Endodermal cell (in vitro differentiated cells): ENCODE measurements at regions not wholly inside any gene's neighbourhood (a gene's known extent, or its start where the extent isn't known, plus 50 kb on each side); places are given as distances from the start of the nearest gene placed in this dataset.

Source experiments
- DNase-seq: peaks from one replicate; pipeline ENCODE4 v3.0.0-alpha.2; 2017
- H3K27ac ChIP-seq: 2 replicates; pipeline ENCODE4 v1.5.1; 2013; ENCODE audit warnings: mild to moderate bottlenecking, low read depth, low read length, moderate library complexity
- H3K27me3 ChIP-seq: 2 replicates; pipeline ENCODE4 v1.6.1; 2013; ENCODE audit warnings: mild to moderate bottlenecking, low read length, moderate library complexity; ENCODE audit not compliant: insufficient read depth, control insufficient read depth, poor library complexity, severe bottlenecking
- H3K36me3 ChIP-seq: 2 replicates; pipeline ENCODE4 v1.7.0; 2013; ENCODE audit warnings: mild to moderate bottlenecking, low read length, moderate library complexity; ENCODE audit not compliant: control insufficient read depth, insufficient read depth
- H3K4me1 ChIP-seq: one replicate; pipeline ENCODE4 v1.7.0; 2013; ENCODE audit warnings: low read length; ENCODE audit not compliant: control insufficient read depth, insufficient read depth
- H3K4me3 ChIP-seq: 2 replicates; pipeline ENCODE4 v1.5.1; 2013; ENCODE audit warnings: mild to moderate bottlenecking, low read length, moderate library complexity
- H3K9ac ChIP-seq: 2 replicates; pipeline ENCODE4 v1.6.1; 2013; ENCODE audit warnings: mild to moderate bottlenecking, low read length, moderate library complexity; ENCODE audit not compliant: poor library complexity, severe bottlenecking; ENCODE audit errors: extremely low read depth
- H3K9me3 ChIP-seq: 2 replicates; pipeline ENCODE4 v1.6.1; 2013; ENCODE audit warnings: mild to moderate bottlenecking, low read length, moderate library complexity; ENCODE audit not compliant: control insufficient read depth
- H3K27ac Mint-ChIP-seq: 2 replicates; pipeline ENCODE4 v1.8.0; 2020; ENCODE audit warnings: mixed read lengths
- H3K27me3 Mint-ChIP-seq: 2 replicates; pipeline ENCODE4 v1.8.0; 2021; ENCODE audit warnings: mild to moderate bottlenecking, mixed read lengths; ENCODE audit not compliant: insufficient read depth
- H3K36me3 Mint-ChIP-seq: 2 replicates; pipeline ENCODE4 v1.8.0; 2020; ENCODE audit warnings: low read depth, mixed read lengths
- H3K4me1 Mint-ChIP-seq: 2 replicates; pipeline ENCODE4 v1.8.0; 2020; ENCODE audit warnings: mixed read lengths
- H3K4me3 Mint-ChIP-seq: 2 replicates; pipeline ENCODE4 v1.8.0; 2020; ENCODE audit warnings: mild to moderate bottlenecking, moderate library complexity, mixed read lengths
- H3K9me3 Mint-ChIP-seq: 2 replicates; pipeline ENCODE4 v1.8.0; 2020; ENCODE audit warnings: mild to moderate bottlenecking, mixed read lengths
- WGBS, 2 experiments: methylation state at CpG; one replicate each; pipeline versions ENCODE4 v1.1.5 to v1.1.7; 2013; ENCODE audit warnings: missing lambda C conversion rate in 2 of 2, mixed read lengths in 1 of 2; ENCODE audit not compliant: insufficient coverage in 1 of 2, insufficient read length in 1 of 2; 5-methylcytosine and 5-hydroxymethylcytosine counted together
- TF ChIP-seq, protein P1 (sequence below): fragments of 200-600 bp; sonication (generic); conservative IDR thresholded peaks from 2 replicates; pipeline ENCODE4 v1.5.0; 2021; ENCODE audit warnings: antibody characterized with exemption, mild to moderate bottlenecking

- no peak overlapping the region for H3K27ac Mint-ChIP-seq
- TF ChIP-seq, protein P1, sequence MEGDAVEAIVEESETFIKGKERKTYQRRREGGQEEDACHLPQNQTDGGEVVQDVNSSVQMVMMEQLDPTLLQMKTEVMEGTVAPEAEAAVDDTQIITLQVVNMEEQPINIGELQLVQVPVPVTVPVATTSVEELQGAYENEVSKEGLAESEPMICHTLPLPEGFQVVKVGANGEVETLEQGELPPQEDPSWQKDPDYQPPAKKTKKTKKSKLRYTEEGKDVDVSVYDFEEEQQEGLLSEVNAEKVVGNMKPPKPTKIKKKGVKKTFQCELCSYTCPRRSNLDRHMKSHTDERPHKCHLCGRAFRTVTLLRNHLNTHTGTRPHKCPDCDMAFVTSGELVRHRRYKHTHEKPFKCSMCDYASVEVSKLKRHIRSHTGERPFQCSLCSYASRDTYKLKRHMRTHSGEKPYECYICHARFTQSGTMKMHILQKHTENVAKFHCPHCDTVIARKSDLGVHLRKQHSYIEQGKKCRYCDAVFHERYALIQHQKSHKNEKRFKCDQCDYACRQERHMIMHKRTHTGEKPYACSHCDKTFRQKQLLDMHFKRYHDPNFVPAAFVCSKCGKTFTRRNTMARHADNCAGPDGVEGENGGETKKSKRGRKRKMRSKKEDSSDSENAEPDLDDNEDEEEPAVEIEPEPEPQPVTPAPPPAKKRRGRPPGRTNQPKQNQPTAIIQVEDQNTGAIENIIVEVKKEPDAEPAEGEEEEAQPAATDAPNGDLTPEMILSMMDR = no peak
- WGBS, 2 experiments = 84 to 94% methylated on average over 2 of the region's 2 CpGs
- no peaks in the 10 kb centered on the region for H3K4me1 ChIP-seq
- no peak for DNase-seq
- H3K36me3 ChIP-seq = no peaks in the 10 kb centered on the region
- H3K36me3 Mint-ChIP-seq = no peaks in the 10 kb centered on the region
- no peaks in the 10 kb centered on the region for H3K9me3 ChIP-seq
- no peak overlapping the region for H3K4me3 Mint-ChIP-seq
- H3K27me3 Mint-ChIP-seq = no peaks in the 10 kb centered on the region
- no peak overlapping the region for H3K9ac ChIP-seq
- no peak overlapping the region for H3K4me3 ChIP-seq
- no peaks in the 10 kb centered on the region for H3K9me3 Mint-ChIP-seq
- no peaks in the 10 kb centered on the region for H3K4me1 Mint-ChIP-seq
- H3K27me3 ChIP-seq = no peaks in the 10 kb centered on the region
- H3K27ac ChIP-seq = no peak overlapping the region
Measured at GRCh38 chr4:177237291-177237690, 72.4 kb upstream of the NEIL3 start.

DNA sequence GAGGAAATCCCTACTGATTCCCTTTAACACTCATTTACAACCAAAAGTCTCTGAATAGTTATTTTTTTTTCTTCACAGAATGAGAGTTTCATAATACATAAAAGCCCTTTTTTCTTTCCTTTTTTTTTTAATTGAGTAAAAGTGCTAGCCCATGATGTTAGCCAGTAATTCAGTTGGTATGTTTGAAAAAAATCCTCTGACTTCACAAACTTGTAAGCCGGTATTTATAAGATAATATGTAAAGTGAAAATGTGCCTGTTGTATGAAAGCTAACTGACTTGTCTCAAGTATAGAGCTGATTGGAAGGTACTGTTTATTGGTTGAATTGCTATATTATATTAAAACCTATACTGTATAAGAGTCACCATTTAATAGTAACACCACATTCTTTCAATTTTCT lies 70.2 kb upstream of the NEIL3 start:
- no peak overlapping the region for H3K9ac ChIP-seq
- Mint-ChIP-seq H3K9me3 (no peaks in the 10 kb centered on the region), H3K27me3 (no peaks in the 10 kb centered on the region), H3K36me3 (no peaks in the 10 kb centered on the region), H3K4me1 (no peaks in the 10 kb centered on the region), H3K27ac (no peak overlapping the region), H3K4me3 (no peak overlapping the region)
- H3K27ac ChIP-seq = no peak overlapping the region
- WGBS, 2 experiments = 87 to 100% methylated on average over 1 of the region's 1 CpG
- no peak overlapping the region for H3K4me3 ChIP-seq
- H3K9me3 ChIP-seq = no peaks in the 10 kb centered on the region
- no peaks in the 10 kb centered on the region for H3K27me3 ChIP-seq
- no peak for DNase-seq
- TF ChIP-seq, protein P1 = no peak
- H3K4me1 ChIP-seq = no peaks in the 10 kb centered on the region
- H3K36me3 ChIP-seq = no peaks in the 10 kb centered on the region

GRCh38 chr4:177239878-177240277 lies 69.8 kb upstream of the NEIL3 start:
- H3K36me3 ChIP-seq = no peaks in the 10 kb centered on the region
- H3K27me3 ChIP-seq = no peaks in the 10 kb centered on the region
- Mint-ChIP-seq H3K27me3 (no peaks in the 10 kb centered on the region), H3K27ac (no peak overlapping the region), H3K9me3 (no peaks in the 10 kb centered on the region), H3K4me3 (no peak overlapping the region), H3K36me3 (no peaks in the 10 kb centered on the region), H3K4me1 (no peaks in the 10 kb centered on the region)
- TF ChIP-seq, protein P1 = no peak
- H3K4me1 ChIP-seq = no peaks in the 10 kb centered on the region
- H3K9ac ChIP-seq = no peak overlapping the region
- no peak for DNase-seq
- H3K4me3 ChIP-seq = no peak overlapping the region
- no peaks in the 10 kb centered on the region for H3K9me3 ChIP-seq
- H3K27ac ChIP-seq = no peak overlapping the region
